HEK293 (cell line): ENCODE measurements at regions not wholly inside any gene's neighbourhood (a gene's known extent, or its start where the extent isn't known, plus 50 kb on each side); places are given as distances from the start of the nearest gene placed in this dataset.

Source experiments
- CTCF ChIA-PET: fragments of 350-600 bp; formaldehyde crosslinking; extraction: SDS; loops from one replicate; lab custom pipeline; 2021; ENCODE audit warnings: antibody characterized with exemption; lab: Yijun Ruan, JAX
- POLR2A ChIA-PET: fragments of 300-600 bp; formaldehyde crosslinking; extraction: SDS; loops from one replicate; lab custom pipeline; 2020; ENCODE audit warnings: antibody characterized with exemption, inconsistent platforms; lab: Yijun Ruan, JAX
- H3K27ac ChIP-seq: fragments of 200-500 bp; sonication (Bioruptor generic); 2 replicates; pipeline ENCODE4 v1.5.1; 2014; ENCODE audit warnings: low read depth, low read length, control low read depth, inconsistent platforms; ENCODE audit errors: extremely low read depth
- H3K36me3 ChIP-seq, 2 experiments: fragments of 200-500 bp in 1 of 2; sonication (Bioruptor generic) in 1 of 2; 1 replicate in 1 of 2; 2 replicates in 1 of 2; pipeline ENCODE4 v1.5.1; 2014 to 2017; ENCODE audit warnings: inconsistent platforms in 2 of 2, low read length in 2 of 2; ENCODE audit not compliant: control insufficient read depth in 2 of 2, insufficient read depth in 1 of 2
- H3K4me1 ChIP-seq: fragments of 200-500 bp; sonication (Bioruptor generic); 2 replicates; pipeline ENCODE4 v1.5.1; 2014; ENCODE audit warnings: mild to moderate bottlenecking, low read length, inconsistent platforms; ENCODE audit not compliant: control insufficient read depth, insufficient read depth
- H3K4me3 ChIP-seq: 2 replicates; pipeline ENCODE4 v1.5.1; 2011; ENCODE audit warnings: low read depth, mild to moderate bottlenecking, control low read depth, low read length, moderate library complexity
- H3K9me3 ChIP-seq: fragments of 200-500 bp; sonication (Bioruptor generic); 2 replicates; pipeline ENCODE4 v1.5.1; 2014; ENCODE audit warnings: low read depth, low read length, inconsistent platforms; ENCODE audit not compliant: control insufficient read depth, insufficient read depth
- TRIM28 ChIP-seq: IDR thresholded peaks from 2 replicates; pipeline ENCODE4 v1.6.1; 2011; ENCODE audit warnings: low read length, control low read depth, borderline replicate concordance
- ZBTB8A ChIP-seq: fragments of 450-650 bp; formaldehyde crosslinking; IDR thresholded peaks from 2 replicates; pipeline ENCODE4 v1.5.1; 2016; ENCODE audit warnings: missing biosample characterization, missing genetic modification characterization
- ZNF121 ChIP-seq: fragments of 450-650 bp; formaldehyde crosslinking; IDR thresholded peaks from 2 replicates; pipeline ENCODE4 v1.5.1; 2016; ENCODE audit warnings: missing biosample characterization, missing genetic modification characterization
- ZNF670 ChIP-seq: fragments of 450-650 bp; formaldehyde crosslinking; IDR thresholded peaks from 2 replicates; pipeline ENCODE4 v1.5.1; 2016; ENCODE audit warnings: missing biosample characterization, missing genetic modification characterization, low read depth
- ZNF677 ChIP-seq: fragments of 450-650 bp; IDR thresholded peaks from 2 replicates; pipeline ENCODE4 v1.5.0; 2018; ENCODE audit warnings: missing biosample characterization, mild to moderate bottlenecking, missing genetic modification characterization, moderate library complexity
- ZNF707 ChIP-seq: fragments of 450-650 bp; formaldehyde crosslinking; IDR thresholded peaks from 2 replicates; pipeline ENCODE4 v1.5.1; 2016; ENCODE audit warnings: missing biosample characterization, missing genetic modification characterization
- ZSCAN23 ChIP-seq: fragments of 450-650 bp; formaldehyde crosslinking; IDR thresholded peaks from 2 replicates; pipeline ENCODE4 v1.5.1; 2016; ENCODE audit warnings: missing biosample characterization, missing genetic modification characterization
- TF ChIP-seq, protein P1 (sequence below): fragments of 450-650 bp; formaldehyde crosslinking; IDR thresholded peaks from 2 replicates; pipeline ENCODE4 v1.5.1; 2017; ENCODE audit warnings: missing biosample characterization, missing genetic modification characterization
- TF ChIP-seq, protein P2 (sequence below): fragments of 450-650 bp; formaldehyde crosslinking; IDR thresholded peaks from 2 replicates; pipeline ENCODE4 v1.5.1; 2016; ENCODE audit warnings: missing biosample characterization, missing genetic modification characterization
- TF ChIP-seq, protein P3 (sequence below): fragments of 450-650 bp; formaldehyde crosslinking; IDR thresholded peaks from 2 replicates; pipeline ENCODE4 v1.5.1; 2016; ENCODE audit warnings: missing biosample characterization, missing genetic modification characterization, borderline replicate concordance
- TF ChIP-seq, protein P4 (sequence below): fragments of 450-650 bp; formaldehyde crosslinking; IDR thresholded peaks from 2 replicates; pipeline ENCODE4 v1.5.1; 2016; ENCODE audit warnings: missing biosample characterization, missing genetic modification characterization
- TF ChIP-seq, protein P5 (sequence below): fragments of 450-650 bp; formaldehyde crosslinking; IDR thresholded peaks from 2 replicates; pipeline ENCODE4 v1.5.1; 2016; ENCODE audit warnings: missing biosample characterization, missing genetic modification characterization

DNA sequence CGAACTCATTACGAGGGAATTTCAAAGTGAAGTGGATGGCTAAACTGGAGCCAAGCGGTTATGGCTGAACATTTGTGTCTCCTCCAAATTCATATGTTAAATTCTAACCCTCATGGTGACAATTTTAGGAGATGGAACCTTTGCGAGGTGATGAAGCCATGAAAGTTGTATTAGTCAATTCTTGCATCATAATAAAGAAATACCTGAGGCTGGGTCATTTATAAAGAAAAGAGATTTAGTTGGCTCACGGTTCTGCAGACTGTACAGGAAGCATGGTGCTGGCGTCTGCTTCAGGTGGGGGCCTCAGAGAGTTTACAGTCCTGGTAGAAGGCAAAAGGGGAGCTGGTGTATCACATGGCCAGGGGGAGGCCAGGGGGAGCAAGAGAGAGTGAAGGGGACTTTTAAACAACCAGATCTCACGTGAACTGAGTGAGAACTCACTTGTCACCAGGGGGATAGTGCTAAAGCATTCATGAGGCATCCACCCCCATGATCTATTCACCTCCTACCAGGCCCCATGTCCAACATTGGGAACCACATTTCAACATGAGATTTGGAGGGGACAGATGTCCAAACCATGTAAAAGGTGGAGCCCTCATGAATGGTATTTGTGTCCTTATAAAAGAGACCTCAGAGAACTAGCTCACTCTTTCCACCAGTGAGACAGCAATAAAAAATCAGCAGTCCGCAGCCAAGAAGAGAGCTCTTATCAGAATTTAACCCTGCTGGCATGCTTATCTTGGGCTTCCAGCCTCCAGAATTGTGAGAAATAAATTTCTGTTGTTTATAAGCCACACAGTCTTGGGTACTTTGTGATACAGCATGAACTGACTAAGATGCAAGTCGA, 143.4 kb downstream of the MTRR start:
- Histone ChIP-seq H3K9me3 (no peaks in the 10 kb centered on the region), H3K27ac (no peak overlapping the region), H3K4me3 (no peak overlapping the region), H3K4me1 (no peaks in the 10 kb centered on the region), H3K36me3 (no peaks in the 10 kb centered on the region)
- POLR2A ChIA-PET, result no interaction called here
- CTCF ChIA-PET, result no interaction called here
- TF ChIP-seq, protein P1, sequence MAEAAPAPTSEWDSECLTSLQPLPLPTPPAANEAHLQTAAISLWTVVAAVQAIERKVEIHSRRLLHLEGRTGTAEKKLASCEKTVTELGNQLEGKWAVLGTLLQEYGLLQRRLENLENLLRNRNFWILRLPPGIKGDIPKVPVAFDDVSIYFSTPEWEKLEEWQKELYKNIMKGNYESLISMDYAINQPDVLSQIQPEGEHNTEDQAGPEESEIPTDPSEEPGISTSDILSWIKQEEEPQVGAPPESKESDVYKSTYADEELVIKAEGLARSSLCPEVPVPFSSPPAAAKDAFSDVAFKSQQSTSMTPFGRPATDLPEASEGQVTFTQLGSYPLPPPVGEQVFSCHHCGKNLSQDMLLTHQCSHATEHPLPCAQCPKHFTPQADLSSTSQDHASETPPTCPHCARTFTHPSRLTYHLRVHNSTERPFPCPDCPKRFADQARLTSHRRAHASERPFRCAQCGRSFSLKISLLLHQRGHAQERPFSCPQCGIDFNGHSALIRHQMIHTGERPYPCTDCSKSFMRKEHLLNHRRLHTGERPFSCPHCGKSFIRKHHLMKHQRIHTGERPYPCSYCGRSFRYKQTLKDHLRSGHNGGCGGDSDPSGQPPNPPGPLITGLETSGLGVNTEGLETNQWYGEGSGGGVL (tag by site-specific recombination), result no peak

- TF ChIP-seq, protein P2, sequence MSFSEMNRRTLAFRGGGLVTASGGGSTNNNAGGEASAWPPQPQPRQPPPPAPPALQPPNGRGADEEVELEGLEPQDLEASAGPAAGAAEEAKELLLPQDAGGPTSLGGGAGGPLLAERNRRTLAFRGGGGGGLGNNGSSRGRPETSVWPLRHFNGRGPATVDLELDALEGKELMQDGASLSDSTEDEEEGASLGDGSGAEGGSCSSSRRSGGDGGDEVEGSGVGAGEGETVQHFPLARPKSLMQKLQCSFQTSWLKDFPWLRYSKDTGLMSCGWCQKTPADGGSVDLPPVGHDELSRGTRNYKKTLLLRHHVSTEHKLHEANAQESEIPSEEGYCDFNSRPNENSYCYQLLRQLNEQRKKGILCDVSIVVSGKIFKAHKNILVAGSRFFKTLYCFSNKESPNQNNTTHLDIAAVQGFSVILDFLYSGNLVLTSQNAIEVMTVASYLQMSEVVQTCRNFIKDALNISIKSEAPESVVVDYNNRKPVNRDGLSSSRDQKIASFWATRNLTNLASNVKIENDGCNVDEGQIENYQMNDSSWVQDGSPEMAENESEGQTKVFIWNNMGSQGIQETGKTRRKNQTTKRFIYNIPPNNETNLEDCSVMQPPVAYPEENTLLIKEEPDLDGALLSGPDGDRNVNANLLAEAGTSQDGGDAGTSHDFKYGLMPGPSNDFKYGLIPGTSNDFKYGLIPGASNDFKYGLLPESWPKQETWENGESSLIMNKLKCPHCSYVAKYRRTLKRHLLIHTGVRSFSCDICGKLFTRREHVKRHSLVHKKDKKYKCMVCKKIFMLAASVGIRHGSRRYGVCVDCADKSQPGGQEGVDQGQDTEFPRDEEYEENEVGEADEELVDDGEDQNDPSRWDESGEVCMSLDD (tag by site-specific recombination), result no peak
- TF ChIP-seq ZNF707 (tag by site-specific recombination) (no peak), ZSCAN23 (tag by site-specific recombination) (no peak), ZNF677 (no peak)
- TF ChIP-seq, protein P3, sequence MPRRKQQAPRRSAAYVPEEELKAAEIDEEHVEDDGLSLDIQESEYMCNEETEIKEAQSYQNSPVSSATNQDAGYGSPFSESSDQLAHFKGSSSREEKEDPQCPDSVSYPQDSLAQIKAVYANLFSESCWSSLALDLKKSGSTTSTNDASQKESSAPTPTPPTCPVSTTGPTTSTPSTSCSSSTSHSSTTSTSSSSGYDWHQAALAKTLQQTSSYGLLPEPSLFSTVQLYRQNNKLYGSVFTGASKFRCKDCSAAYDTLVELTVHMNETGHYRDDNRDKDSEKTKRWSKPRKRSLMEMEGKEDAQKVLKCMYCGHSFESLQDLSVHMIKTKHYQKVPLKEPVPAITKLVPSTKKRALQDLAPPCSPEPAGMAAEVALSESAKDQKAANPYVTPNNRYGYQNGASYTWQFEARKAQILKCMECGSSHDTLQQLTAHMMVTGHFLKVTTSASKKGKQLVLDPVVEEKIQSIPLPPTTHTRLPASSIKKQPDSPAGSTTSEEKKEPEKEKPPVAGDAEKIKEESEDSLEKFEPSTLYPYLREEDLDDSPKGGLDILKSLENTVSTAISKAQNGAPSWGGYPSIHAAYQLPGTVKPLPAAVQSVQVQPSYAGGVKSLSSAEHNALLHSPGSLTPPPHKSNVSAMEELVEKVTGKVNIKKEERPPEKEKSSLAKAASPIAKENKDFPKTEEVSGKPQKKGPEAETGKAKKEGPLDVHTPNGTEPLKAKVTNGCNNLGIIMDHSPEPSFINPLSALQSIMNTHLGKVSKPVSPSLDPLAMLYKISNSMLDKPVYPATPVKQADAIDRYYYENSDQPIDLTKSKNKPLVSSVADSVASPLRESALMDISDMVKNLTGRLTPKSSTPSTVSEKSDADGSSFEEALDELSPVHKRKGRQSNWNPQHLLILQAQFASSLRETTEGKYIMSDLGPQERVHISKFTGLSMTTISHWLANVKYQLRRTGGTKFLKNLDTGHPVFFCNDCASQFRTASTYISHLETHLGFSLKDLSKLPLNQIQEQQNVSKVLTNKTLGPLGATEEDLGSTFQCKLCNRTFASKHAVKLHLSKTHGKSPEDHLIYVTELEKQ (tag by site-specific recombination), result no peak
- TF ChIP-seq, all 188 proteins: peak for 0
Observed at GRCh38 chr5:8013948-8014710, 145.2 kb downstream of the MTRR start.

DNA sequence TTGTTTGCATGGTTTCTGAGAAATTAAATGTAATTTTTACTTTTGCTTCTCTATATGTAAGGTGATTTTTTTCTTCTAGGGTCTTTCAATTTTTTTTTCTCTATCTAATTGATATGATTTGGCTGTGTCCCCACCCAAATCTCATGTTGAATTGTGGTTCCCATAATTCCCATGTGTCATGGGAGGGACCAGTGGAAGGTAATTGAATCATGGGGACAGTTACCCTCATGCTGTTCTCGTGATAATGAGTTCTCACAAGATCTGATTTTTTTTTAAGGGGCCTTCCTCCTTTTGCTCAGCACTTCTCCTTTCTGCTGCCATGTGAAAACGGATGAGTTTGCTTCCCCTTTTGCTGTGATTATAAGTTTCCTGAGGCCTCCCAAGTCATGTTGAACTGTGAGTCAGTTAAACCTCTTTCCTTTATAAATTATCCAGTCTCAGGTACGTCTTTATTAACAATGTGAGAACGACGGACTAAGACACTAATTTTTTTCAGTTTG, 150.8 kb downstream of the MTRR start:
- Histone ChIP-seq H3K27ac (no peak overlapping the region), H3K9me3 (no peaks in the 10 kb centered on the region), H3K4me1 (no peaks in the 10 kb centered on the region), H3K4me3 (no peak overlapping the region), H3K36me3 (no peaks in the 10 kb centered on the region)
- CTCF ChIA-PET, result no interaction called here
- POLR2A ChIA-PET, result no interaction called here
- TF ChIP-seq TRIM28 (no peak), ZBTB8A (tag by site-specific recombination) (no peak), ZNF121 (no peak), ZNF677 (no peak), ZNF670 (tag by site-specific recombination) (no peak)
- TF ChIP-seq, protein P4, sequence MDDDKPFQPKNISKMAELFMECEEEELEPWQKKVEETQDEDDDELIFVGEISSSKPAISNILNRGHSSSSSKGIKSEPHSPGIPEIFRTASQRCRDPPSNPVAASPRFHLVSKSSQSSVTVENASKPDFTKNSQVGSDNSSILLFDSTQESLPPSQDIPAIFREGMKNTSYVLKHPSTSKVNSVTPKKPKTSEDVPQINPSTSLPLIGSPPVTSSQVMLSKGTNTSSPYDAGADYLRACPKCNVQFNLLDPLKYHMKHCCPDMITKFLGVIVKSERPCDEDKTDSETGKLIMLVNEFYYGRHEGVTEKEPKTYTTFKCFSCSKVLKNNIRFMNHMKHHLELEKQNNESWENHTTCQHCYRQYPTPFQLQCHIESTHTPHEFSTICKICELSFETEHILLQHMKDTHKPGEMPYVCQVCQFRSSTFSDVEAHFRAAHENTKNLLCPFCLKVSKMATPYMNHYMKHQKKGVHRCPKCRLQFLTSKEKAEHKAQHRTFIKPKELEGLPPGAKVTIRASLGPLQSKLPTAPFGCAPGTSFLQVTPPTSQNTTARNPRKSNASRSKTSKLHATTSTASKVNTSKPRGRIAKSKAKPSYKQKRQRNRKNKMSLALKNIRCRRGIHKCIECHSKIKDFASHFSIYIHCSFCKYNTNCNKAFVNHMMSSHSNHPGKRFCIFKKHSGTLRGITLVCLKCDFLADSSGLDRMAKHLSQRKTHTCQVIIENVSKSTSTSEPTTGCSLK (tag by site-specific recombination), result no peak
- TF ChIP-seq, protein P5, sequence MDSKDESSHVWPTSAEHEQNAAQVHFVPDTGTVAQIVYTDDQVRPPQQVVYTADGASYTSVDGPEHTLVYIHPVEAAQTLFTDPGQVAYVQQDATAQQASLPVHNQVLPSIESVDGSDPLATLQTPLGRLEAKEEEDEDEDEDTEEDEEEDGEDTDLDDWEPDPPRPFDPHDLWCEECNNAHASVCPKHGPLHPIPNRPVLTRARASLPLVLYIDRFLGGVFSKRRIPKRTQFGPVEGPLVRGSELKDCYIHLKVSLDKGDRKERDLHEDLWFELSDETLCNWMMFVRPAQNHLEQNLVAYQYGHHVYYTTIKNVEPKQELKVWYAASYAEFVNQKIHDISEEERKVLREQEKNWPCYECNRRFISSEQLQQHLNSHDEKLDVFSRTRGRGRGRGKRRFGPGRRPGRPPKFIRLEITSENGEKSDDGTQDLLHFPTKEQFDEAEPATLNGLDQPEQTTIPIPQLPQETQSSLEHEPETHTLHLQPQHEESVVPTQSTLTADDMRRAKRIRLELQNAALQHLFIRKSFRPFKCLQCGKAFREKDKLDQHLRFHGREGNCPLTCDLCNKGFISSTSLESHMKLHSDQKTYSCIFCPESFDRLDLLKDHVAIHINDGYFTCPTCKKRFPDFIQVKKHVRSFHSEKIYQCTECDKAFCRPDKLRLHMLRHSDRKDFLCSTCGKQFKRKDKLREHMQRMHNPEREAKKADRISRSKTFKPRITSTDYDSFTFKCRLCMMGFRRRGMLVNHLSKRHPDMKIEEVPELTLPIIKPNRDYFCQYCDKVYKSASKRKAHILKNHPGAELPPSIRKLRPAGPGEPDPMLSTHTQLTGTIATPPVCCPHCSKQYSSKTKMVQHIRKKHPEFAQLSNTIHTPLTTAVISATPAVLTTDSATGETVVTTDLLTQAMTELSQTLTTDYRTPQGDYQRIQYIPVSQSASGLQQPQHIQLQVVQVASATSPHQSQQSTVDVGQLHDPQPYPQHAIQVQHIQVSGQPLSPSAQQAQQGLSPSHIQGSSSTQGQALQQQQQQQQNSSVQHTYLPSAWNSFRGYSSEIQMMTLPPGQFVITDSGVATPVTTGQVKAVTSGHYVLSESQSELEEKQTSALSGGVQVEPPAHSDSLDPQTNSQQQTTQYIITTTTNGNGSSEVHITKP (tag by site-specific recombination), result no peak

More at GRCh38 chr5:8013948-8014710, 145.2 kb downstream of the MTRR start:
- Histone ChIP-seq H3K27ac (no peak overlapping the region), H3K36me3 (no peaks in the 10 kb centered on the region), H3K4me1 (no peaks in the 10 kb centered on the region), H3K9me3 (no peaks in the 10 kb centered on the region), H3K4me3 (no peak overlapping the region)
- CTCF ChIA-PET, result no interaction called here
- POLR2A ChIA-PET, result no interaction called here
